ENCODE measurements at regions not wholly inside any gene's neighbourhood (a gene's known extent, or its start where the extent isn't known, plus 50 kb on each side); places are given as distances from the start of the nearest gene placed in this dataset.
A peak's percentile ranks its signal among the peaks of the same experiment; 100 is the strongest.

GRCh38 chr9:88721025-88721424 lies 186.0 kb downstream of the NXNL2 start:
- Histone ChIP-seq H3K4me1 (ENCODE audit: low read length) (no peaks in the 10 kb centered on the region), H2AFZ (ENCODE audit: low read depth, low read length) (no peak overlapping the region), H3K9me3 (ENCODE audit: insufficient read depth, low read length) (no peaks in the 10 kb centered on the region), H3K79me2 (ENCODE audit: low read length) (no peaks in the 10 kb centered on the region), H3K27me3 (ENCODE audit: low read depth, low read length) (no peaks in the 10 kb centered on the region), H3K4me2 (ENCODE audit: low read length) (no peak overlapping the region), H3K9ac (ENCODE audit: low read length) (no peak overlapping the region), H3K36me3 (replicated peaks; ENCODE audit: low read depth, low read length) (no peaks in the 10 kb centered on the region), H4K20me1 (ENCODE audit: insufficient read depth, low read length) (no peaks in the 10 kb centered on the region), H3K27ac (ENCODE audit: low read length) (no peak overlapping the region), H3K4me3 (ENCODE audit: low read length) (no peak overlapping the region)
- TF ChIP-seq EZH2phosphoT487 (IDR thresholded peaks at IDR 0.05; ENCODE audit: low read depth) = no peak
- no peak for TF ChIP-seq CTCF (IDR thresholded peaks at IDR 0.05; ENCODE audit: low read depth, low read length)

GRCh38 chr9:88721495-88722279 lies 186.7 kb downstream of the NXNL2 start:
- Histone ChIP-seq H3K4me1 (ENCODE audit: low read length) (no peaks in the 10 kb centered on the region), H3K79me2 (ENCODE audit: low read length) (no peaks in the 10 kb centered on the region), H4K20me1 (ENCODE audit: insufficient read depth, low read length) (no peaks in the 10 kb centered on the region), H3K4me3 (ENCODE audit: low read length) (no peak overlapping the region), H3K27me3 (ENCODE audit: low read depth, low read length) (no peaks in the 10 kb centered on the region), H3K27ac (ENCODE audit: low read length) (no peak overlapping the region), H3K4me2 (ENCODE audit: low read length) (no peak overlapping the region), H3K9ac (ENCODE audit: low read length) (no peak overlapping the region), H2AFZ (ENCODE audit: low read depth, low read length) (no peak overlapping the region), H3K36me3 (replicated peaks; ENCODE audit: low read depth, low read length) (no peaks in the 10 kb centered on the region), H3K9me3 (ENCODE audit: insufficient read depth, low read length) (no peaks in the 10 kb centered on the region)
- TF ChIP-seq EZH2phosphoT487 (IDR thresholded peaks at IDR 0.05; ENCODE audit: low read depth) = no peak
- TF ChIP-seq CTCF (IDR thresholded peaks at IDR 0.05; ENCODE audit: low read depth, low read length) = no peak

DNA sequence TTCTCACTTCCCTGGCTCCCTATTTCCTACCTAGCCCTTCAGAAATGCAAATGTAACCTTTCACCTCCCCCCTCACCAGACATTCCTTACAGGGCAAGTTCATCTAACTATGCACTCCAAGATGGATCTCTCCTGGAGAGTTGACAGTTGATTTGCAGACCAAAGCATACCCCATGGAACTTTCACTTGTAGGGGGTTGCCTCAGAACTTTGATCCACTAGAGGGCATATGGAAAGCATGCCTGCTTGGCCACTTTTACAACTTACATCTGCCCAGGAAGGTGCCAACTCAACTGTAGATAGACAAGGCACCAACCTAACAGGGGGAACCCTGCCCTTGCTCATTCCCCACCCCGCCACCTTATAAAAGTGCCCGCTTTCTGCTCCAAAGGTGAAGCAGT lies 187.8 kb downstream of the NXNL2 start:
- TF ChIP-seq EZH2phosphoT487 (IDR thresholded peaks at IDR 0.05; ENCODE audit: low read depth) (no peak), CTCF (IDR thresholded peaks at IDR 0.05; ENCODE audit: low read depth, low read length) (peak; percentile 24; the same call in 1 of the 2 replicates)
- H3K27ac ChIP-seq (ENCODE audit: low read length) = no peak overlapping the region

DNA sequence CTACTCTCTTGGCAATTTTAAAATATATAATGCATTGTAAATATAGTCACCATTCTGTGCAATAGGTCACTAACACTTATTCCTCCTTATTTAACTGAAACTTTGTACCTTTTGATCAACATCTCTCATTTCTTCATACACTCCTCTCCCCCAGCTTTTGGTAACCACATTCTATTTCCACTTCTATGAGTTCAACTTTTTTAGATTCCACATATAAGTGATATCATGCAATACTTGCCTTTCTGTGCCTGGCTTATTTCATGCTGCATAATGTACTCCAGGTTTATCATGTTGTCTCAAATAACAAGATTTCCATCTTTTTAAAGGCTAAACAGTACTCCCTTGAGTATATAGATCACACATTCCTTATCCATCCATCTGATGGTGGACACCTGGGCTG lies 188.8 kb downstream of the NXNL2 start:
- H3K36me3 ChIP-seq (replicated peaks; ENCODE audit: low read depth, low read length) = no peaks in the 10 kb centered on the region
- no peak overlapping the region for H2AFZ ChIP-seq (ENCODE audit: low read depth, low read length)
- TF ChIP-seq CTCF (IDR thresholded peaks at IDR 0.05; ENCODE audit: low read depth, low read length) (no peak), EZH2phosphoT487 (IDR thresholded peaks at IDR 0.05; ENCODE audit: low read depth) (no peak)

More for the DNA sequence above, 187.8 kb downstream of the NXNL2 start:
- no peak overlapping the region for H3K4me2 ChIP-seq (ENCODE audit: low read length)
- H3K36me3 ChIP-seq (replicated peaks; ENCODE audit: low read depth, low read length) = no peaks in the 10 kb centered on the region
- no peak overlapping the region for H2AFZ ChIP-seq (ENCODE audit: low read depth, low read length)
- no peak overlapping the region for H3K9ac ChIP-seq (ENCODE audit: low read length)
- no peaks in the 10 kb centered on the region for H3K9me3 ChIP-seq (ENCODE audit: insufficient read depth, low read length)
- H3K4me1 ChIP-seq (ENCODE audit: low read length) = no peaks in the 10 kb centered on the region
- no peaks in the 10 kb centered on the region for H4K20me1 ChIP-seq (ENCODE audit: insufficient read depth, low read length)
- no peaks in the 10 kb centered on the region for H3K79me2 ChIP-seq (ENCODE audit: low read length)
- H3K27me3 ChIP-seq (ENCODE audit: low read depth, low read length) = no peaks in the 10 kb centered on the region
- H3K4me3 ChIP-seq (ENCODE audit: low read length) = no peak overlapping the region

More for the DNA sequence above, 188.8 kb downstream of the NXNL2 start:
- Histone ChIP-seq H3K9ac (ENCODE audit: low read length) (no peak overlapping the region), H3K27me3 (ENCODE audit: low read depth, low read length) (no peaks in the 10 kb centered on the region), H3K4me3 (ENCODE audit: low read length) (no peak overlapping the region), H3K79me2 (ENCODE audit: low read length) (no peaks in the 10 kb centered on the region), H3K27ac (ENCODE audit: low read length) (no peak overlapping the region), H3K4me1 (ENCODE audit: low read length) (no peaks in the 10 kb centered on the region), H3K9me3 (ENCODE audit: insufficient read depth, low read length) (no peaks in the 10 kb centered on the region), H4K20me1 (ENCODE audit: insufficient read depth, low read length) (no peaks in the 10 kb centered on the region), H3K4me2 (ENCODE audit: low read length) (no peak overlapping the region)
